CD4-positive, alpha-beta T cell treated with Interleukin-10 for 1 hour (primary cell): ENCODE measurements at regions not wholly inside any gene's neighbourhood (a gene's known extent, or its start where the extent isn't known, plus 50 kb on each side); places are given as distances from the start of the nearest gene placed in this dataset.

ENCODE experiments used
- DNase-seq: peaks from one replicate; pipeline ENCODE4 v3.0.0-alpha.2; 2020

GRCh38 chr5:73395256-73395655 lies 53.3 kb downstream of the FOXD1 start:
- no peak for DNase-seq

- DNase-seq, result no peak
Measured at GRCh38 chr5:73394610-73395009, 54.0 kb downstream of the FOXD1 start.

DNA sequence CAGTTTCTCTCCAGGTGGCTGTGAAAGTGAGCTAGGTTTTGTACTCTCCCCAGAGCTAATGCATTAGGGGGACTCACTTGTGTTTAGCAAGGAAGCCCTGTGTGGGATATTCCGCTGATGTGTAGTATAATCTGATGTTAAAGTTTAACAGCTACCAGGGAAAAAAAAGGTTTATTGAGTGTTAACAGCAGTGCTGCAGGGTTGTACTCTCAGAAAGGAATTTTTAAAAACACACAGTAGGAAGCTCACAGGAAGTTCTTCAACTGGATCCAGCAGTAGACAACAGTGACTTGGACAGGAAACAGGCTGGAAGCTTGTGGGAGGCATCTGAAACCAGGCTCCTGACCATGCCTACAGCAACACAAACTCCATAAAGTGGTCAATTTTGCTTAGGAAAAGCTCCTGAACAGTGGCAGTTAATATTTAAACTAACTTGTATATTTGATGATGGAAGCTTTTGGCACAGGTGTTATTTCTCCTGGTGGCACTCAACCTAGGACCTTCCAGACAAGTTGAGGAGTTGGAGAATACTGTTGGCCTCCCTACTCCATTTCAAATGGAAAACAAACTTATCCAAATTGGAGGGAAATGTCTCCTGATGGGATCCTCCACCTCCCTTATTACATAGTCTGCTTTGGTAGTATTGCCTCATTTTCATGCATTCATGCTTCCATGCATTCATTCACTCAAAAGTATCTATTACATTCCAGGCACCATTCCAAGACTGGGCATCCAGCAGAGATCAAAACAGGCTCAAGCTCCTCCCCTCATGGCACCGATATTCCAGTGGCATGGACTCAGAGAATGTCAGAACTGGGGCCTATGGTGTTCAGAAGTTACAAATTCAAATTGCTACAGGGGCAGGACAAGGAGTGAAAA lies 54.7 kb downstream of the FOXD1 start:
- DNase-seq, result no peak

DNA sequence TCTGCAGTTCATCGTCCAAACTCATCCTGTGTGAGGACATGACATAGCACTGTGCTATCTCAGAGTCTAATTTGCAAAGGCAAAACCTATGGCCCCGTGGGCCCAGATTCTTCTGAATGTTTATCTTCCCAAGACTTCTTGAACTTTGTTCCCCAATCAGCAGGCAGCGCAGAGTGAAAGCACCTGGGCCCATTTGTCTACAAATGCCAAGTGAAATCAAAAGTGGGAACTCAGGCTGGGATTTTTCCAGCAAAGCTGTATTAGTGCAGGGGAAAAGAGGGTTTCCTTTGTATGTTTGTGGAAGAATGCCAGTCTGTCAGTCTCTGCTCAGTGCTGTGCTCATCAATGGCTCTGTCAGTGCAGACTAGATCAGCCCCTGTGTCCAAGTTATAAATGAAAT lies 55.8 kb downstream of the FOXD1 start:
- no peak for DNase-seq

DNA sequence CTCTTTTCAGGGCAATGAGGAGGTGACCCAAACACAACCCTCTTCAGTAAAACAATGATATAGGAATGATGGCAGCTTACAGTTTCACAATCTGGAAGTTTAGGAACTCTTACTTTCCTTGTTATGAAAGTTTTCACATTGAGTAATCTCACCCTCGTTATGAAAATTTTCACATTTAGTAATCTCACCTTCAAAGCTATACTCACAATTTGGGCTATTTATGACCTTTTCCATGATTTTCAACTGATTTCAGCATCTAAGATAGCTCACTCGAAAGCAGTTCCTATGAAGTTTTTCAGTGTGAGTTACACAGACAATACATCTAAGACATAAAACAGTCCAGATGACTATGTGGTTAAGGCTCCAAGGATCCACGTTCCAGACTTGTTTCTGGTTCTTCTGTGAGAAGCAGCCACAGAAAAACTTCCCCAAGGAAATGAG lies 57.1 kb downstream of the FOXD1 start:
- no peak for DNase-seq

DNA sequence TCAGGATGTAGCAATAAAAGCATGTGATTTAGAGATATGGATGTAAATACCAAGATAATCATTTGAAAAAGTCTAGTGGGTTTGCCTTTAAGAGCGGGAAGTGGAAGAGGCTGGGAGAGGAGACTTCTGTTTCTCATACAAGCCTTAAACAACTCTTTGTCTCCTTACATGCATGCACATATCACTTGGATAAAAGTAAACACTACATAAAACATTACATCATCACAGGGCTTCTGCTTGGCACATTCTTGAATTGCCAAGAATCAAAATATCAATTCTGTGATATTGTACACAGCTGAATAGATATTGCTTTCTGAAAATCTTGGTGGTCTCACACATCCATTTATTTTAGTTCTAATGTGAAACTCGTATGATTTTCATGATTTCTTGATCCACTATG lies 57.6 kb downstream of the FOXD1 start:
- DNase-seq, result no peak

GRCh38 chr5:73388740-73389139 lies 59.8 kb downstream of the FOXD1 start:
- DNase-seq, result no peak

DNA sequence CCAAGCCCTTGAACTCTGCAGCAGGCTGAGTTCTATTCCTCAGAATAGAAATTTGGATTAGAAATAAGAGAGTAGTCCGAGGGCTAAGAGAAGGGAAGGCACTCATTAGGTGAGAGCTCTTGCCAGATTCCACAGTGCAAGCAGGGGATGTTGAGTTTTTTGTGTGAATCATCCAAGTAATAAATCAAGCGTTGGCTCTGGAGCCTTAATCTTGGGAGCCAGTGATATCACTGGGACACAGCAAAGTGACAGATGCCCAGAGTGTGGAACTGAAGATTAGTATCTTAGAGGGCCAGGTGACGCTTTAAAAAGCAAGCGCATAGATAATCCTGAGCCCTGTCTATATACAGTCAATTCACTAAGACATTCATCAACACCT lies 60.3 kb downstream of the FOXD1 start:
- no peak for DNase-seq

DNA sequence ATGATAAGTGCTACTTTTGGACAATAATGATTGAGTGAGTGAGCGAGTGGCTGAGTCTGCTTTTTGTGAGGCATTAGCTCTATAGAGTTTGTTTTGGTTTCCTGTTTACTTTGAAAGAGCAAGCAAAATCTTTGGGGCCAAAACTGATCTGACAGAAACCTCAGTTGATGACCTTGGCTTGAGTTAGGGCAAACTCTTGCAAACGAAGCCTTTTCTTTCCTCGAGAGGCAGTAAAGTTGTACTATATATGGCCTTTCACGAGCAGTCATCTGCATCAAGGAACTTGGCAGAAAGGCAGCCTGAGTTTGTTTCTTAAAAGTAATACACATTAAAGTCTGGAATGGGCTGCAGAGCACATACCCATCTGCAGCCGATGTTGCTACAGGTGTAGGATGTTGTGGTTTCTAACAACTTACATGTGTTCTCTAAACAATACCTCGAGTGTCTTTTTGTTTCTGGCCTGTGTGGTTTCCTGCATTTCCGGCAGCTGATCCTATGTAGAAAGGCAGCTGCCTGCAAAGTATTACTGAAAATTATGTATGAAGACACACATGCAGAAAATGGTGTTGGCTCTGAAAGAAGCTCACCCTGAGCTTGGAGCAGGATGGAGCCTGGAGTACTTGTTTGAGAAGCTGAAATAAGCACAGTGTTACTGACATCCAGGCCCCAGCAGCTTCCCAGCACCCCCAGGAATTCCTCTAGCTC lies 60.8 kb downstream of the FOXD1 start:
- DNase-seq, result peak; percentile 67

GRCh38 chr5:73387149-73387591 lies 61.4 kb downstream of the FOXD1 start:
- DNase-seq, result peak; percentile 30

DNA sequence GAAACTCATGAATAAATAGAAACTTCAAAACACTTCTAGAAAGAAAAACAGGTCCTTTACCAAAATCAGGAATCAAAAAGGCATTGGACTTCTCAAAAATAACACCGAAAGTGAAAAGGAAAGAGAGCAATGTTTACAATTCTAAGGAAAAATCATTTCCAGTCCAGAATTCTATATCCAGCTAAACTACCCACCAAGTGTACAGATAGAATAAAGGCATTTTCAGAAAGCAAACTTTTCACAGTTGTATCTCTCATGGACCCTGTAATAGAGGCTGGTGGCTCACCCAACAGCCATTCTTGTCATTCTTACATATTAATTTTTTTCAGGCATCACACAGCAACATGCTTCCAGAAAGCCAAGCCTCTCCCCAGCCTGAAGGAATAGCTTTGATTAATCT lies 63.7 kb downstream of the FOXD1 start:
- no peak for DNase-seq

GRCh38 chr5:73382401-73382740 lies 66.2 kb downstream of the FOXD1 start:
- no peak for DNase-seq

- DNase-seq, result no peak
Measured at GRCh38 chr5:73381590-73382400, 66.8 kb downstream of the FOXD1 start.

- DNase-seq, result no peak
Measured at GRCh38 chr5:73380710-73381589, 67.6 kb downstream of the FOXD1 start.

- no peak for DNase-seq
Measured at GRCh38 chr5:73380041-73380440, 68.5 kb downstream of the FOXD1 start.

DNA sequence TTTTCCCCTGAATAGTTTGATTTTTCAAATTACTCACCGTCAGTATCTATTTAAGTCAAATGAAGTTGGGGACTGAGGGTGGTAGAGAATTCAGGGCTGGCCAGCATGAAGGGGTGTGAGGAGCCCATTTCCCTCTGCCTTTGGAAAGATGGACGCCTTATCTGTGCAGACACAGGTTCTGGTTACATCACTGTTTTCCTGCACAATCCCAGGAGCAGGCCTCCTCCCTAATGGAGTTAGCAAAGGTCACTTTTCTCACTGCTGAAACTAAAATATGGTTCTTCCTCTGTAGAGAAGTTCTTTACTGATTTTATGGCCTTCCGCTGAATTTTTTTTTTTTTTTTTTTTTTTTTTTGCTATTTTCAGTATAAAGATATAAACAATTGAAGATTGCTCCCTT lies 69.1 kb downstream of the FOXD1 start:
- no peak for DNase-seq

DNA sequence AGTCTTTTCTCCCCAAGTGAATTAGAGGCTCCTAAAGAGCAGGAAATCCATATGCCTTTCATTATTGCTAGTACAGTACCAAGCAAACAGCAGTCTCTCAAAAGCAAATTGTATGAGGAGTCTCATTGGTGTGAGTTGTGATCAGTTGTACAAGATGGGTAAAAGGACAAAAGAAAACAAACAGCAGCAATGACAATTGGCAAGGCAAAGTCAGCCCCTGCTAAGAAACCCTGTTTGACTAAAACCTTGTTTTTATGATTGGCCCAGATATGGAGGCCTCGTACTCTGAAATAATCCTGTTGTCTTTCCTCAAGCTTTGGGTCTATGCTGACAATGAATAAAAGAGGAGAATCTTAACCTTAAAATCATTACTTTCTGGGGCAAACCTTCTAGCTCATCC lies 69.8 kb downstream of the FOXD1 start:
- no peak for DNase-seq

DNA sequence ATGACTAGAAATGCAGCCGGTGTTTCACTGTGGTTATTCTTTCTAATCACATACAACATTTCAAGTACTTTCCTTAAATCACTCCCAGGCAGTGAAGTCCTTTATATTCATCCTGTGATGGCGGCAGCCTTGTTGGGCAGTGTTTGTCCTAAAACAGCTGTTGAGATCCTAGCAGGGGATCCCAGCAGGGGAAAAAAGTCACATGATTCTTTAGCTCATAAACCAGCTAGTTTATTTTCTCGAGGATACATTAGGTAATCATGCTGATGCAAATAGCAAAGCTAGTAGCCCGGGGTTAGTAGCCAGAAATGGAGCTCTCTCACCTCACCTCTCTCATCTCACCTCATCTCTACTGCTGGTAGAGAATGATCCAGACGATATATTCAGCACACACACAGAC lies 70.5 kb downstream of the FOXD1 start:
- no peak for DNase-seq

- DNase-seq, result no peak
Measured at GRCh38 chr5:73376618-73377170, 71.9 kb downstream of the FOXD1 start.

DNA sequence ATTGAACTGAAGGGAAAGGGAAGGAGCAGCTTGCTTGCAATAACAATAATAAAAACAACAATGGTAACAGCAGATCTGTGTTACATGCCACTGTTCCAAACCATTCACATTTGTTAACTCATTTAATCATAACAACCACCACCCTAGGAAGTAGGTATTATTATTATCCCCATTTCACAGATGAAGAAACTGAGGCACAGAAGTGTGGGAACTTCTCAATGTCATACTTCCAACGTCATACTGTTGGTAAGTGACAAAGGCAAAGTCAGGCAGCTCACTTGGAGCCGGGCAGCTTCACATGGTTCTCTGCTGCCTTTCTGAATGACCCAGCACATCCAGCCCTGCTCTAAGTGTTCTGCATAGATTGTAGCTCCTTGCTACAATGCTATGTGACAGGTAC lies 72.6 kb downstream of the FOXD1 start:
- no peak for DNase-seq

DNA sequence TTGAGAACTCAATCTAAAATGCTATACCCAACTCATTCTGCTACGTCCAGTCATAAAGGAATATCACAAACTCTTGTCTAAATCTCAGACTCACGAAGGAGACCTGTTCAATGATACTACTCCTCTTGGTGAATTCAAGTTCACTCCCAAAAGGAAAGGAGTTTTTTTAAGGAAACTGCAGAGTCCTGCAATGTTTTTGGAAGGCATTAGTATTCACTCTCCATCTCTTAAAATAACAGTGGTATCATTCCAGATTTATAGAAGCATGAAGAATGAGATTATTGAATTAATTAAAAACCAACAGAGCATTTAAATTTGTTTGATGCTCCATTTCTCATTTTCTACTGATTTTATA lies 73.4 kb downstream of the FOXD1 start:
- no peak for DNase-seq

DNA sequence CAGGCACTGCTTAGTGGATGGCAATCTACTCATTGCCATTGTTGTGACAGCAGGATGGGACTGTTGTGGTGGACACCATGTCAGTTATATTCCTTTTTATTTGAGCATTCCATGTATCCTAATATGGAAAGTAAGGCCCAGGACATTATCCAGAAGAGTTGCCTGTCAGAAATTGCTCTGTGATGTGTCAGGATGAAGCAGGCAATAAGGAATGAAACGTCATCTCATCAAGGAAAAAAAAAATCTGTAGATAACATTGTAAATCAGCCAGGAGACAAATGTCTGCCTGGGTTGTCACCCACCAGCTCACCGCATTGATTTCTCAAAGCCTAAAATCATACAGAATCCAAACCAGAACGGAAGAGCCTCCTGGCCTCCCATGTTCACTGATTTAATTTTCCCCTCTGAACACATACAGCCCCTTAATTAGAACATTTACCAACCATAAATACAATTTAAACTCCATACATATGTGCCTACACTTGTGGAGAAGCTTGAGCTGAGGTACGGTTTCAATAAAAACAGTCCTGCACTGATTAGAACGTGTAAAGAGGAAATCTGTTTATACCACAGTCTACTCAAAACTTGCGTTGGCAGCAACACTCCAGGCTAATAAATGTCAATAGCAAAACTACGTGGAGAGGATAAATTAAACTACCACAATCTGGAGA lies 73.9 kb downstream of the FOXD1 start:
- no peak for DNase-seq
